HG02678 (cell line): ENCODE measurements at regions not wholly inside any gene's neighbourhood (a gene's known extent, or its start where the extent isn't known, plus 50 kb on each side); places are given as distances from the start of the nearest gene placed in this dataset.

ENCODE experiments used
- ATAC-seq: cut with Tn5 transposase; IDR thresholded peaks from one replicate; pipeline ENCODE4 v1.9.1; 2021; ENCODE audit warnings: mild to moderate bottlenecking, moderate library complexity; ENCODE audit not compliant: unreplicated experiment

DNA sequence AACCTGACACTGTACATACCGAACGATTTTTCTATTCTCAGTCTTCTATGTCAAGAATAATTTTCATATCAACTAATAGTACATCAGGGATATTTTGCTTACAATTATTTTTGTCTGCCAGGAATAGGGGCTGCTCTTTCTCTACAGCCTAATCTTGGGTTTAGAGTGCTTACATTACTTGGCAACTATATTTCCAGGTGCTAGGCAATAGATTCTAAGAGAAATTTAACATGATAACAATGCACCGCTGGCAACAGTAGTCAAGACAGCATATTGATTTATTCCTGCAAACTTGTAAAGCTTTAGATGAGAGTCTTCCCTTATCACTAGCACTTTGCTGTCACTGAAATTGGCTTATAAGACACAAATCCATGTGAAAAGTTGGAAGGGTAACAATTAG lies 935.9 kb downstream of the CDH11 start:
- no peak for ATAC-seq

DNA sequence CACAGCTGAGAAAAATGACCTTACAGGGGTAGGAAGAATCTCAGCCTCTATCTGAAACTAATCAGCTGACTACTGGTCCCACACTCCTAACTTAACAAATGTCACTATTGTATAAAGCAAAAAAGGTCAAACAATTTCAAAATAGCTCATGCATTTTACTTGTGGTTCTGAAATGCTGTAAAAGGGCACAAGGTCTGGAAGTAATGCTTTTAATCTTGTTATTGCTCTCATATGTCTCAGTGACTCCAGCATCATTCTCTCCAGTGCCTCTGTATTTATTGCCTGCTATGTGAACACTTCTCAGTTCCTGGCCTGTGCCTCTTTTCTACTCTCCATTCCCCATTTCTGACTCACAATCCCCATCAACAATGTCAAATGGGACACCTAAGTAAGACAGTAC lies 937.7 kb downstream of the CDH11 start:
- ATAC-seq, result no peak

DNA sequence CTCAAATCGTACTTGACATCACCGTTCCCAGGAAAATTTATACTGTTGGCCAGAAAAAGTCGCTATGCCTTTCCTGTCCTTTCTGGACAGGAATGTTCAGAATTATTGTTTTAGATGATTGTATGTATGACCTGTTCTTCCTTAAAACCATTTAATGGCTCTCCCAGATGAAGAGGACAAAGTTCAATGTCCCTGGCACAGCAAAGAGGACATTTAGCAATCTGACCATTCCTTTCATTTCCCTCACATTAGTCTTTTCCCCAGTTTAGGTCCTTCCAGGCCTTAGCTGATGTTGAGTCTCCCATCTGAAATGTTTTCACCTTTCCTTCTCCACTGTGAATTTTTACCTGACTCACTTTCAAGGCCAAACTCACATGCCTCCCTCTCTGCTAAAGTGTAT lies 938.9 kb downstream of the CDH11 start:
- no peak for ATAC-seq

DNA sequence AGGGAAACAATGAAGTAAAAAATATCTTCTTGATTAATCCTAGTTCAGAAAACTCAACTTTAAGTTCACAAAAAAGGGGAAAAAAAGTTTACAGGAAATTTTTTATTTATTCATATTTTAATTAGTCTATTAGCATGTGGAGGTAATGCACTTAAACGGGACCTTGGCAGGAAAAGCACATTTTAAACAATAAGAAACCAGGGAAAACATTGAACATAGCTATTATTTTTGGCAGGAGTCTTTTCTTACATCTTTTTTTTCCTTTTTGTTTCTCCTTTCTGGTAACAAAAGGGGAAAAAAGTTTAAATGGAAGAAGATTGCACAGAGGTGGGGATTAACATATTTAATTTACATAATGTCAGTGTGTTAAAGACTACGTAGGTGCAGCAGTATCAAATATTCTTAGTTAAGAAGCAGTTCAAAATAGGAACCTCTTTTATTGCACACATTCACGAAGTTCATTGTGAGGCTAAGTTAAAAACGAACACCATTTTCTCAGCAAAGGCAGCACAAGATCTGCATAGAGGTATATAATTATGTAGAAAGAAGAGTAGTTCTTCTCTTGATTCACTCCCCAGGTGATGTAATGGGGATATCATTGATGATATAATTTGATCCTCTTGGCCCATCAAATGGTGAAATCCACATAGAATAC lies 940.5 kb downstream of the CDH11 start:
- no peak for ATAC-seq

DNA sequence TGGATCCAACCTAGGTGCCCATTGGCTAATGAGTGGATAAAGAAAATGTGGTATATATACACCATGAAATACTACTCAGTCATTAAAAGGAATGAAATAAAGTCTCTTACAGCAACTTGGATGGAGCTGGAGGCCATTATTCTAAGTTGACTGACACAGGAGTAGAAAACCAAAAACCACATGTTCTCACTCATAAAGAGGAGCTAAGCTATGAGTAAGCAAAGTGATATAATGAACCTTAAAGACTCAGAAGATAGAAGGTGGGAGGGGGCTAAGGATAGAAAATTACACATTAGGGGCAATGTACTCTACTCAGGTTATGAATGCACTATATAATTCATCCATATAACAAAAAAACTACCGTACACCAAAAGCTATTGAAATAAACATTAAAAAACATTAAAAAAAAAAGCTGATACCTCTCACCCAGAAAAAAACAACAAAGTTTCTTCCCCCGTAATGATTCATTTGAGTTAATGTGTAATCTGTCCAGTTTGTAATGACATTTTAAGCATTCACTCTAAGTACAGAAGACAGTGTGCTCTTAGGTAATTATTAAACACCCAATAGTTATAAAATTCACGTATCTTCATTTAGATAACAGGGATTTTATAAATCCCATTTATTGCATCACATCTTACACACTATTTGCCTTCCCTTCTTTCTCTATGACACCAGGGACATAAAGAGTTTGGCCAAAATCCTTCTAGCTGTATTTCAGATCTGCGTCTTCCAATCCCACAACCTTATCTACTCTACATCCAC lies 941.5 kb downstream of the CDH11 start:
- ATAC-seq, result no peak

DNA sequence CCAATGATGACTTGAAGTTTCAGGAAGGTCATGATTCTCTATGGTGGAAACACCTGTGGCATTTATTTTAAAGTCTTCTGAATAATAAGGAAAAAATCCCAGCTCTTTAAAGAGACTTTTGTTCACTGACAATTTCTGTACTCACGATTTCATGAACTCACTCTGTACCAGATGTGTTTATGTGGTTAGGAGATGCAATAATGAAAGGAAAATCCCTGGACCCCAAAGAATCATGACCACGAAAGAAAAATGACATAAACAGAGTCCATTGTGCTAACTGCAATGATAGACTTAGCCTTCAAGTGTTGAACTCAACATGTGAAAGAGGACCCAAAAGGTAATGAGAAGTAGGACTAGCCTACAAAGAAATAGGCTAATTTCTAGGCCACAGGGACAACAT lies 947.5 kb downstream of the CDH11 start:
- ATAC-seq, result no peak

DNA sequence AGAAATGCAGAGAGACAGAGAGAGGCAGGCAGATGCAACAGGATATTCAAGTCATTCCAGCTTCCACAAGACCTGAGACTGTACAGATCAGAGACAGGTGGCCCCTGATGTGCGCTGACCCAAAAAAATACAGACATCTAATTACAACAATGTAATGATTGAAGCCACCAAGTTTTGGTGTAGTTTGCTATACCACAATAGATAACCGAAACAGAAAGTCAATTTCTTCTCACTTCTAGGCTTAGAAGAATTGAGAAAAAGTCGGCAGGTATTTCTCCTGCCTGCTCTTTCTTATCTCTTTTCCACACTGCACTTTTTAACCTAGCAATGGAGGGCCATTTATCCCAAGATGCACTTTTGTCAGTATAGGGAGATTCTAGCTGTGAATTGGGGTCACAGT lies 949.2 kb downstream of the CDH11 start:
- ATAC-seq, result no peak

DNA sequence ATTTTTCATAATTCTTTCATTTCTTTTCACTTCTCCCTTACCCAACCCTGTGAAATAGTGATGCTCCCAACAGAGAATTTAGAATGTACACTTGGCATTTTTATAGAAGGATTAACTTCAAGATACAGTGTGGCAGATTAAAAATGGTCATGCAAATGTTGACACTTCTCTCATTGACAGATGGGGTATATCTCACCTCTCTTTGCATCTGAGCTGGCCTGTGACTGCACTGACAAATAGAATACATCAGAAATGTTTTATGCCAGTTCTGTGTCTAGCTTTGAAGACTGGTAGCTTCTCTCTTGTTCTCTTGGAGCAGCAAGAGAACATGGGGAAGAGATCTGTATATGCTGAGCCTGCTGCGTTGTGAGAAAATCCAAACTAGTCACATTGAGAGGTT lies 949.6 kb downstream of the CDH11 start:
- no peak for ATAC-seq

DNA sequence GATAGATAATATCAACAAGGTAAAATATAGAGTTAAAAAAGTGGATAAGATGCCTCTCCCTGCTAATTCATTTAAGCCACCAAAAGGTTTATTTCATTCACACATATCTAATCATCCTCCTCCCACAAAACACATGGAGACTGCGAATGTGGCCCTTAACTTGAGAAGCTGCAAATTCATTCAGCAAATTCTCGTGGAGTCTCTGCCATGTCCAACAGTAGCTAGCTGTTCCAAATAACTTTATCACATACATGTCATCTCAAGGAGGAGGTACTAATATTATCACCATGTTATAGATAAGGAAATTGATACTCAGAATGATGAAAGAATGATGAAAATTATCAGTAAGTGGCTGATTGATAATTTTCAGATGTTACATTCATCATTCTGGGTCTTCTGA lies 950.2 kb downstream of the CDH11 start:
- no peak for ATAC-seq

DNA sequence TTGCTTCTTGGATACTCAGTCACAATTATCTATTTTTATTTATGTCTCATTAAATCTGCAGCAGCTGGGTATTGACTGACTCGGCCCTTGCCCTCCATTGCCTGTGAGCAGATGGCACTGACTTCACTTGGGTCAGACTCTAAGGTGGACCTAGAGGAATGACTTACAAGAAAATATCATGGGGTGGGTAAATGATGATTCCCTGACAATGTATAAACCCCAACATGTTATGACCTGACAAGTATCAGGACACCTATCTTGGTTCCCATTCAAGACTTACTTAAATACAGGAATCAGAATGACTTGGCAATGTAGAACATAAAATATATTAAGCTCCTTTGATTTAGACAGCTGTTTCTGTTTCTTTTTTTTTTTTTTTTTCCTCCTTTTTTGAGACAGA lies 953.5 kb downstream of the CDH11 start:
- ATAC-seq, result no peak

DNA sequence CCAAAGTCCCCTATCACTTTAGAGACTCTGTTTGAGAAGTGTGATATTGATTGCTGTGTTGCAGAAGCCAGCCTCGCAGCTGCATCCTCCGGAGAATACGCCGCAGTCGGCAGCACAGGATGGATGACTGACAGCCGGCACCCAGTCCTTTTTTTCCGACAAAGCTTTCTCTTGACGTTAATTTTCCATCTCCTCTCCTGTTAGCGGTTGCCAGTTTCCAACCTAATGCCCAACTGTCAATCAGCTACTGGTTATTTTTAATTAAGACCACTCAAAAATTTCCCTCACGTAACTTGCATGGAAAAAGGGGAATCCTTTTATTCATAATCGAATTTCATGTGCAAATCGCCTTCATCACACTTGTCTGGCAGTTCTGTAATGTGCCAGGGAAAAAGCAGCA lies 953.9 kb downstream of the CDH11 start:
- ATAC-seq, result no peak

DNA sequence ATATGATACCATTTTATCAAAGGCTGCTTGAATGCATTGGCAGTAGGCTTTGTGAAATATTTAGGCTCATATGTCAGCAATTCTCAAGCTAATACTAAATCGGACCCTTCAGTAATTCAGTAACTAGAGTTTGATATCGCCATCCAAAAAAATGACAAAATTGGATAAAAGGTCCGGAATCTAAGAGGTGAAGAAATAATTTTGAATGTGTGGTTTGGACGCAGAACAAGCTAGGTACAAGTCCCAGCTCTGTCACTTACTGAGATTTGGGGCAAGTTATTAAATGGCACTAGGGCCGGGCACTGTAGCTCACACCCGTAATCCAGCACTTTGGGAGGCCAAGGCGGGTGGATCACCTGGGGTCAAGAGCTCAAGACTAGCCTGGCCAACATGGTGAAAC lies 956.5 kb downstream of the CDH11 start:
- ATAC-seq, result no peak

DNA sequence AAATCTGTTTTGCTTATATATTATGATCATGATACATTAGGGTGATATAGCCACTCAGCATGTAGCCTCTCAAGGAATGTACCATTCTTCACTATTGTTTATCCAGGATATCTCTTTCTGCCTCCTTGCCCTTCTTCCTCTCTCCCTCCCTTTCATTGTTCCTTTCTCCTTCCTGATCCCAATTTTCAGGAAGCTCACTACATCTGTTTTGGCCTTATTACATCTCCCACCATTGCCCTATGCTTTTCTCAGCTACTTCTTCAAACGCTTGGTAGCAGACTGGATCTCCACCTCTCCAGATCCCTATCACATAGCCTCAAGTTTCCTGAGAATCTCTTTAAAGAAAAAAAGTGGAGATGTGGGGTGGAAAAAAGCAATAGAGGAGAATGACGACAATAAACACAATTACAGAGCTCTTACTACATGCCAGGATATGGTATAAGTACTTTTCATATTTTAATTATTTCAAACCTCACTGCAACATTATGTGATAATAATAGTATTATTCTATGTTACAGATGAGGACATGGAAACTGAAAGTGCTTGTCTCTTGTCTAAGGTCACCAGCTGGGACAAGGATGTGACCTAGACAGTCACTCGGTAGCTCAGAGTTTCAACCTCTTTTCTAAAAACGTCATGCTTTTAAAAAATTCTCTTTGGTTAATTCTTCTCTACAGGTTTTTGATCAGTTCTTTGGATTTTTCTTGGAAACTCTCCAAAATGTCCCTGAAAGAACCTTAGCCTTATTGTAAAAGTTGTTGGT lies 959.1 kb downstream of the CDH11 start:
- ATAC-seq, result no peak

DNA sequence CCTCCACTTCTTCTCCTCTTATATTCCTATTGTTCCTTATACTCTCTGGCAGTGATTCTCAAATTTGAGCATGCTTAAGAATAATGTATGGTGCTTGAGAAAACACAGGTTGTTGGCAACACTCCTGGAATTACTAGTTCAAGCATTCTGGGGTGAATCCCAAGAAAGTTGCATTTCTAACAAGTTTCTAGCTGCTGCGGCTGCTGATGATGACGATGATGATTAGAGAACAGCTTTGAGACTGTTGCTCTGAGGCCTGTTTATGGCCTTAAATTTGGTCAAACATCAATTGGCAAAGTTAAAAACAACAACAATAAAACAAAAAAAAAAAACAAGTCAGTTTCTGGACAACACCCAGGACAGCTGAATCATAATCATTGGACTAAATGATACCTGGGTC lies 961.9 kb downstream of the CDH11 start:
- no peak for ATAC-seq

DNA sequence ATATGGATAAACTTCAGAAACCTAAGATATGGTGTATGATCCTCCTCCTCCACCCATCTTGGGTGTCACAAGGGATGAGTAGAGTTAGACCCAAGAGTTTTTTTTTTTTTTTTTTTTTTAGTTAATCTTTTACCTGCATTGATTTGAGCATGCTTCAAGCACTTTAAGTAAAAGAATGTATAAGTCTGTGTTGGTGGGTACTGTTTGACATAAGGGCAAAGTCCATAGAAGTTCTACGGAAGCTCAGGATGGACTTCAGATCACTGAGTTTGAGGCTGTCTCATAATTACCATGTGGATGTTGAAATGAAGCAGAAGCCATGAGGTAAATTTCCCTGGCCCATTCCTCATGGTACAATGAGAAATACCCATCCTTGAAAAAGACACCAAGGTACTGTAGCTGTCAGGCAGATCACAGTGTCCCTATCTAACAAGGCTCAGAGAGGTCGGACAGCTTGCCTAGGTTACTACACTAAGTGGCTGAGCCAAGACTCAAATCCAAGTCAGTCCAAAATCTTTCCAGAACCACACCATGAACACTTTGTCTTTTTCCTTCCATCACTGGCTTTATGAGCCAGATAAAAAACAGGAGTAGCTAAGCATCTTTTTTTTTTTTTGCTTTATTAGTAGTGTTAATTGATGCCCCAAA lies 962.8 kb downstream of the CDH11 start:
- ATAC-seq, result no peak

DNA sequence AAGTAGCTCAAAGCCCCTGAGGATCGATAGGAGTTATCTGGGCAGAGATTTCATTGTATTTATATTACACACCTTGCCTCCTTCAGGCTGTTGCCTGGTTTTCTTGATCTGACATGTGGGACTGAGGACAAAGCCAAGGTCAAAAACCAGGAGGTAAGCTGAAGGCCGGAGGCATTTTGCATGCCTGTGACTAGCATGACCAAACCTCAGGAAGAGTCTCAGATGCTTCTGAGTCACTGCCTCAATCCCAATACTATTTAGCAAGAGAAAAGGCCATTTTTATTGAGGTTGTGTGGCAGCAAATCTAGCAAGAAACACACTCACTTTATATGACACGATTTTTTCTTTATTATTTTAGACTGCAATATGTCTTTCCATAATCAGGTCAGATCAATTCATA lies 968.1 kb downstream of the CDH11 start:
- ATAC-seq, result no peak

DNA sequence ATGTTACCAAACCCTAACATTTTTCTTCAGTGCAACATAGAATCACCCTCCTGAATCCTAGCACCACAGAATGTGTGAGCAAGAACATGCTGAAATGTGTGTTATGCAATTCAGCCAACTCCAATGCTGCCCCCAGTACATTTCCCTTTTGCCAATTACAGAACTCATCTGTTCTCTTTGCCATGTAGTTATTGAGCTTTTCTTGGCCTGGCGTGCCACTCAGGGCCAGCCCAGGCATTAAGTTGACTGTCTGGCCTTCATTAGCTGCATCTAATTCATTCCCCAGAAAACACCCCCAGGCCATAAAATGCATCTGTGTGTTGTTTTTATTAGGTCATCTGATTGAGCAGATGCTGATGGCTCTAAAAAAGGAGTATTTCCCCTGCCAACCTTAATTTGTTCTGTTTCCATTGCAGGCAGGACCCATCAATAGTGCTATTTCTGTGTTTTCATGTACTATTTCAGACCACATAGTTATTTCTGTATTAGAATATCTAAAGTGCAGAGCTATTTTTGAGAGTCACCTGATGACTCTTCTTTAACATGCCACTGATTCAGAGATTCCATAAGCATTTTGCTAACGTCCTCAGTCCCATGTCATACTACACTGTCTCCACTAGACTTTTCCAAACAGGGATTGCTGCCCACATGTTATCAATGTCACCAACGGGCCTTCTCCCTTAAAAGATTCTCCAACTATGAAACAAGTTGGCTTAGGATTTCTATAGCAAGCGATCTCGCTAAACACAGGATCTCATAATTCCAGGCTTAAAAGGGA lies 969.7 kb downstream of the CDH11 start:
- no peak for ATAC-seq

DNA sequence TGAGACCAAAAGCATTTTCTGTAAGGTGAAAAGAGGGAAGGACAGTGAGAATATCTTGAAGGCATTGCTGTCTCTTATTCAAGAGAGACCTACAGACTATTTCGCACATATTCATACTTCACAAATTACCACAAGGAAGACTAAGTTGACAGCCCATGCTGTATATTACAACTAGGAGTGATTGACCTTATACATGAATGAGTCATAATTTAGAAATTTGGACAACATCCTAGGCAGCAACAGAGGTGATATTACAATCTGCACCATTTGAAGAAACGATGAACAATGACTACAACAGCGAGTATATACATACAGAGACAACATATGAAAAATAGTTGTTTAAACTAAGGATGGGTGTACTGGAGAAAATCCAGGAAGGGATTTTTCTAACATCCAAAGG lies 971.7 kb downstream of the CDH11 start:
- no peak for ATAC-seq

DNA sequence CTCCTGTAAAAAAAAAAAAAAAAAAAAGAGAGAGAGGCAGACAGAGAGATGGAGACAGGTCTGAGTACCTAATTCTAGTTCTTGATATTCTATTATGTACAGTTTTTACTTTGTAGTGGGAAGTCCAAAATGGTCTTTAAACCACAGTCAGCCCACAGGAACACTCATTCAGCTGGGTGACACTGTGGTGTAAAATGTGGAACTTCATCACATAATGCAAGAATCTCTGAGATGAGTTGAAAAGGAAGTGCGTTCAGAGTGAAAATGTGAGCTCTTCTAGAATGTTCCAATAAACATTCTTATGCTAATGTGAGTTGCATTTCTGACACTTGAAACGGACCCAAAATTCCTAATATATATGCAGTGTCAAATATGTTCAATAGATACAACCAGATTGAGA lies 972.1 kb downstream of the CDH11 start:
- ATAC-seq, result no peak

DNA sequence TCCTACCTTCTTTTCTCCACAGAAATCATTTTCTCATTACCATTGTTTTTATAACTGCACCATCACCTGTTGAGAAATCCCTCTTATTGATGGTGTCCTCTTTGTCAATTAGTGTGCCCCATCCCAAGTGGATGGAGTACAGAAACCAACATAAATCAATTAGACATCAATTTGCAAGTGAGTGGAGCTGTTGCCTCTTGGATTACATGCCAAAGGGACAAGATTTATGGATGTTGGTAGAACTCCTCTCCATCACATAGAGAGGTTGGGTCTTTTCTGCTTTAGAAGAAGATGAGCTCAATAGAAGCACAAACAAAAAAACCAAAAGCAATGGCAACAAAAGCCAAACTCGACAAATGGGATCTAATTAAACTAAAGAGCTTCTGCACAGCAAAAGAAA lies 973.5 kb downstream of the CDH11 start:
- no peak for ATAC-seq

DNA sequence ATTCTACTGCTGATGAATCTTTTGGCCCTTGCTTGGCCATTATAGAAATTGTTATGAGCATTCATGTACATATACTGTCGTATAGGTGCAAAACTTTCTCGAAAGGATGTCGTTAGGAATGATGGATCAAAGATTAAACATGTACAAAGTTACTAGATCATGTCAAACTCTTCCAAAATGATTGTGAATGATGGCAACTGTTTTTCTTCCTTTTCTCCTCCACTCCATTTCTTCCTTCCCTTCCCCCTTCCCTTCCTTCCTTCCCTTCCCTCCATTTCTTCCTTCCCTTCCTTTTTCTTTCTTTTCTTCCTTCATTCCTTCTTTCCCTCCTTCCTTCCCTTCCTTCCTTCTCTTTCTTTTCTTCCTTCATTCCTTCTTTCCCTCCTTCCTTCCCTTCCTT lies 973.9 kb downstream of the CDH11 start:
- ATAC-seq, result no peak
